Fibroblast of peridontal ligament (primary cell): ENCODE measurements at regions not wholly inside any gene's neighbourhood (a gene's known extent, or its start where the extent isn't known, plus 50 kb on each side); places are given as distances from the start of the nearest gene placed in this dataset.
A peak's percentile ranks its signal among the peaks of the same experiment; 100 is the strongest.
"Not testable (repeated sequence)": the region's sequence is repeated elsewhere in the genome, so short reads cannot be mapped to it uniquely, and the experiment has no call there.

ENCODE experiments used
- DNase-seq: peaks from one replicate; pipeline ENCODE4 v3.0.0-alpha.2; 2010; ENCODE audit errors: extremely low read depth

- peak; percentile 6 for DNase-seq
Measured at GRCh38 chr13:86856991-86857390, 814.2 kb upstream of the SLITRK5 start.

- no peak for DNase-seq
Measured at GRCh38 chr13:86858216-86858615, 813.0 kb upstream of the SLITRK5 start.

DNA sequence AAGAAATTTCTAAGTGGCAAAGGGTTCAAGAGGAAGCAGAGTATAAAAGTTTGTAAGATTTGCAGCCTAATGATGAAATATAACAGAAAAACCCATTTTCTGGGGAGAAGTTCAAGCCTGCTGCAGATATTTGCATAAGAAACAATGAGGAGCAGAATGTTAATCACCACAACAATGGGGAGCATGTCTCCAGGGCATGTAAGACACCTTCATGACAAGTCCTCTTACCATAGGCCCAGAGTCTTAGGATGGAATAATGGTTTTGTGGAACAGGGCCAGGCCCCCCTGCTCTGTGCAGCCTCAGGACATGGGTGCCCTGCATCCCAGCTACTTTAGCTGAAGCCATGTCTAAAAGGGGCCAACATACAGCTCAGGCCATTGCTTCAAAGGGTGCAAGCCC is 809.0 kb upstream of the SLITRK5 start:
- no peak for DNase-seq

- no peak for DNase-seq
Measured at GRCh38 chr13:86864376-86864775, 806.8 kb upstream of the SLITRK5 start.

- peak; percentile 36 for DNase-seq
Measured at GRCh38 chr13:86870444-86870843, 800.7 kb upstream of the SLITRK5 start.

DNA sequence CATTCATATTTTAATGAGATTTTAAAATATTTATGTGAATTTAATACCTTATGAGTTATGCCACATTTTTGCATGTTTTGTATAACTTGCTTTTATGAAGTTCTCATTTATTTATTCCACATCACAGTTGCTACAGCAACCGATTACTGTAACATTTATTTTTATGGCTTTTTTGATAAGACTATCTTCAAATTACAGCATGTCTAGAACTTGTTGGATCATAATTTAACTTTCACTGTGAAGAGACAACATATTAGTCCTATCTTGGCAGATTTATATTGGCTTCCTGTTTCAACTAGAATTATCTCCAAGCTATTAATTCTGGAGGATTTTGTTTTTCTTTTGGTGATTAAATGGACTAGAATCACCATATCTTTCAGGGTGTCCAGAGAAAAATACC is 793.7 kb upstream of the SLITRK5 start:
- no peak for DNase-seq

GRCh38 chr13:86878781-86879180 is 792.4 kb upstream of the SLITRK5 start:
- no peak for DNase-seq

DNA sequence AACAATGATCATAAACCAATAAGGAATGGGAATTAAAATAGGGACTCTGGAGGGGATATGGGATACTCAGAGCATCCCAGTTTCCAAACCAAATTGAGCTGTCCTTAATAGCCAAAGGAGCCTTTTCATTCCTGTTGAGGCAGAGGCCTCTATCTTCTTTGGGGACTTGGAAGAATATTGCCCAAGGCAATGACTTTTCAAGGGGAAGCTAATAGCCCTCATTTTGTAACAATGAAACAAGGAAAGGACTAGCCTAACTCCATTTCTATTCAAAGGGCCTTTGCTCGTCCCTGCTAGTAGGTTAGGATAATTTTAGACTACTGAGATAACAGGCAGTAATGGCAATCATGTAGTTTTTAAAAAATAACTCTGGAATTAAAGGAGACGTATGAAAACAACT is 789.8 kb upstream of the SLITRK5 start:
- no peak for DNase-seq

DNA sequence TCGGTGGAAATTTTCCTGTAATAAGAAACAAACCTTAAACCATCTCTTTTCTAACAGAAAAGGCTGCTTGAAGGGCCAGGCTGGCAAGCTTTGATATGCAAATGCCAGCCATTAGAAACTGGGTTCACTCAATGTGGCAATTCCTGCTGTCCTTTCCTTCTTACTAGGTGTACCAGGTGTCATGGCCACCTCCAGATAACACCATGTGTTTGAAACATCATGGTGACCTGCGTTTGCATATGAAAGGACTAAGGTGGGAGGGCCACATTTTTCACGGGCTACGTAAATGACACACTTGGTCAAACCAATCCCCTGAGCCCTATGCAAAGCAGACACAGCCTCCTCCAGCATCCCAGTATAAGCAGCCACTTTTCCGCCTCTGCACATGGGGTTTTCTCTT is 789.1 kb upstream of the SLITRK5 start:
- DNase-seq = no peak

DNA sequence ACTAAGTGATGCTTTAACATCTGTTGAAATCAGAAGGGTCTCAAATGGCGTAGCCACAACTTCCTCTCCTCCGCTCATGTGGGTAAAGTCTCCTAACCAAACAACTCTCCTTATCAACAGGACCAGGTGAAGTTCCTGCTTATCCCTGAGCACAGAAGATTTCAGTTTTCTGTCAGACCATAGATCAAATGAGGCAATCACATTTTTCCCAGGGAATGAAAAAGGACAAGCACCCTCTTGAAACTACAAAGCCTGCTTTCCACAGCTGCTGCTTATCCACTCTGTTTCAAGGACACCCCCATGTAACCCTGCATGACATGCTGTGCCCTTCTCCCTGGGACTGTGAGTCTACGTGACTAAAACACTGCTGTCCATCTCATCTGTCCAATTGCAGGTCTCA is 788.3 kb upstream of the SLITRK5 start:
- no peak for DNase-seq

DNA sequence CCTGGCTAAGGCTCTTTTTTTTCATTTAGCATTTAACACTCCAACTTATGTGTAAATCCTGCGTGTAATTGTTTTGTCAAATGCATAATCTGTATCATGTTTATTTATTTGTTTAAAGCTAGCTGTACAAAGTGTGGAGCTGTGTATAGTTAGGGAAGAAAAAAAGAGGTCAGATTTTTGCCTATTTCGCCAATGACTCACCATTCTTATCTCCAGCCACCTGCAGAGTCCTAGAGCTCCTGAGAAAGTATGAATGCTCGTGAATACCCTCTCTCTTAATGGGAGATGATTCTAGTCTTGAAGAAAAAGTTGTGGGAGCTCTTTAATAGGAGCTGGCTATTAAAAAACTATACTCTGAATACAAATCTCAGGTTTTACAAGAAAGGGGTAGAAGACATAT is 778.8 kb upstream of the SLITRK5 start:
- DNase-seq = no peak

- DNase-seq = no peak
Measured at GRCh38 chr13:86900906-86901305, 770.3 kb upstream of the SLITRK5 start.

GRCh38 chr13:86906127-86906874 is 764.9 kb upstream of the SLITRK5 start:
- DNase-seq = peak; percentile 1

GRCh38 chr13:86907156-86907555 is 764.0 kb upstream of the SLITRK5 start:
- peak; percentile 3 for DNase-seq

DNA sequence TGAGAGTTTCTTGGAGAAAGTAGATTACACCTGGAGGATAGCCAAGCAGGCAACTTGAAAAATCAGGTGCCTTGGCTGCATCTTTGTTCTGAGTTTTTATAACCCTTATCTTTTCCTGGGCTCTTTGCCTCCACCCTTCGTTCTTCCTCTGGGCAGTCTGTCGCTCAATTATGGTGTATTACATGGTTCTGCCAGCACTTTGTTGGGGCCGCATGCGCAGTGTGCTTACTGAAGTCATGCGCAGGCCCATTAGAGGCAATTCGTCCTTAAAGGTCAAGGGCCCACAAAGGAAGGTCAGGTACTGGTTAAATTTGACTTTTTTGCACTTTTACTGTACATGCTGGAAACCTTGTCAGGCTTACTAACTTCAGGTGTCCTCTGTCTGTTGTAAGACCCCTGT is 761.9 kb upstream of the SLITRK5 start:
- DNase-seq = no peak

DNA sequence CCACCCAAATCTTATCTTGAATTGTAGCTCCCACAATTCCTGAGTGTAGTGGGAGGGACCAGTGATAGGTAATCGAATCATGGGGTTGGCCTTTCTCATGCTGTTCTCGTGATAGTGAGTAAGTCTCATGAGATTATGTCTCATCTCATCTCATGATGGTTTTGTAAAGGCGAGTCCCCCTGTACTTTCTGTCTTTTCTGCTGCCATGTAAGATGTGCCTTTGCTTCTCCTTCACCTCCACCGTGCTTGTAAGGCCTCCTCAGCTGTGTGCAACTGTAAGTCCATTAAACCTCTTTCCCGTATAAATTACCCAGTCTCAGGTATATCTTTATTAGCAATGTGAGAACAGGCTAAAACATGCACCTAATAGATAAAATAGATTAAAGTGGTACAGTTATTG is 756.4 kb upstream of the SLITRK5 start:
- no peak for DNase-seq

GRCh38 chr13:86917438-86917837 is 753.7 kb upstream of the SLITRK5 start:
- not testable (repeated sequence) for DNase-seq

DNA sequence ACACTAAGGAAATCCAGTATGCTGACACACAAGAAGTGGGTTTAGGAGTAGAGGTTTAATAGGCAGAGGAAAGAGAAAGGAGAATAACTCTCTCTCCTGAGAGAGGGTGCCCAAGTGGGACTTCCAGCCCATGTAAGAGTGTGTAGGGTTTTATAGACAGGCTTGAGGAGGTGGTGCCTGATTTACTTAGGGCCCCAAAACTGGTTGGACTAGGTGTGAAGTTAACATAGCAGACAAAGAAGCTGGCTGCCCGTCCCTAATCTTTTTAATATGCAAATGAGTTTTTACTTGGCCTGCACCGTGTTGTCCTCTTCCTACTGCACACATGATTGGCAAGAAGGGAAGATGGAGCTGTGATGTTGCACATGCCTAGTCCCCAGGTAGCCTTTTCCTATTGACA is 752.5 kb upstream of the SLITRK5 start:
- DNase-seq = no peak

- DNase-seq = no peak
Measured at GRCh38 chr13:86920961-86921360, 750.2 kb upstream of the SLITRK5 start.

- no peak for DNase-seq
Measured at GRCh38 chr13:86922936-86923335, 748.2 kb upstream of the SLITRK5 start.

GRCh38 chr13:86926916-86927315 is 744.3 kb upstream of the SLITRK5 start:
- DNase-seq = not testable (repeated sequence)

- no peak for DNase-seq
Measured at GRCh38 chr13:86932776-86933334, 738.3 kb upstream of the SLITRK5 start.

GRCh38 chr13:86933676-86934075 is 737.5 kb upstream of the SLITRK5 start:
- no peak for DNase-seq

- DNase-seq = no peak
Measured at GRCh38 chr13:86937316-86937715, 733.9 kb upstream of the SLITRK5 start.
